Stimulated activated naive CD8-positive, alpha-beta T cell treated with anti-CD3 and anti-CD28 coated beads, Interleukin-15, amount 100 ng/mL, for 72 hours (primary cell): ENCODE measurements at regions not wholly inside any gene's neighbourhood (a gene's known extent, or its start where the extent isn't known, plus 50 kb on each side); places are given as distances from the start of the nearest gene placed in this dataset.

Experiments used
- ATAC-seq: fragments of 150-1000 bp; cut with Tn5 transposase; 2 replicates; pipeline ENCODE4 v1.10.0; 2021; ENCODE audit warnings: mild to moderate bottlenecking, moderate library complexity
- DNase-seq, 2 donors: peaks; one replicate each; pipeline ENCODE4 v3.0.0; 2021 to 2022
- H3K27ac Mint-ChIP-seq, 2 donors: one replicate each; pipeline ENCODE4 v1.8.0; 2022; ENCODE audit warnings: mild to moderate bottlenecking in 2 of 2, mixed read lengths in 2 of 2, moderate library complexity in 2 of 2
- H3K27me3 Mint-ChIP-seq: one replicate; pipeline ENCODE4 v1.8.0; 2022; ENCODE audit warnings: mixed read lengths
- H3K4me1 Mint-ChIP-seq: one replicate; pipeline ENCODE4 v1.8.0; 2022; ENCODE audit warnings: mild to moderate bottlenecking, mixed read lengths
- H3K4me3 Mint-ChIP-seq, 2 donors: one replicate each; pipeline ENCODE4 v1.8.0; 2022; ENCODE audit warnings: mild to moderate bottlenecking in 2 of 2, mixed read lengths in 2 of 2, moderate library complexity in 1 of 2
- H3K9me3 Mint-ChIP-seq, 2 donors: one replicate each; pipeline ENCODE4 v1.8.0; 2022; ENCODE audit warnings: mixed read lengths in 2 of 2

GRCh38 chr1:94597701-94598100, 56.1 kb upstream of the F3 start:
- H3K4me3 Mint-ChIP-seq: no peak overlapping the region
- no peak for DNase-seq

DNA sequence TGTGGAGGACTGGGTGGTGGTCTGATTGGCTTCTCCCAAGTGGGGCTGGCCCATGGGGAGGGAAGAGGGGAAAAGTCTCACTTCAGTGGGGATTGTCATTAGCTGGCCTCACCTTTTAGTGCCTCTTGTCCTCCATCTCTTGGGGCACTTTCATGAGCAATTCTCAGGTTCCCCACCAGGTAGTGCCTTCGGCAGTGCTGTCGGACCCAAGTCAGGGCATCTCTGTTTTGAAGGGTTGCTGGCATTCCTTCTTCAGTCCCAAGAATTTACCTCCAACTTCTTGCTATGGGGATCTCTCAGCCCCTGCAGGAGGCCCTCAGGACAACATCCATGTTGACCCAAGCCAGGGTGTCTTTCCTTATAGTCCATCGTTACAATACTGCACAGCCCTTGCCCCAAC, 54.7 kb upstream of the F3 start:
- Mint-ChIP-seq H3K4me1 (no peaks in the 10 kb centered on the region), H3K4me3 (no peak overlapping the region), H3K27ac (peak overlapping the region in 1 of 2 donors; percentile 42), H3K9me3 (no peaks in the 10 kb centered on the region), H3K27me3 (peaks cover 9% of the 10 kb centered on the region)
- DNase-seq (no peak), ATAC-seq (no peak)

More at GRCh38 chr1:94597701-94598100, 56.1 kb upstream of the F3 start:
- no peak for ATAC-seq
- H3K27ac Mint-ChIP-seq: no peak overlapping the region
- H3K4me1 Mint-ChIP-seq: peaks cover 8% of the 10 kb centered on the region
- H3K9me3 Mint-ChIP-seq: no peaks in the 10 kb centered on the region
- peaks cover 22% of the 10 kb centered on the region for H3K27me3 Mint-ChIP-seq

GRCh38 chr1:94595658-94596057, 54.1 kb upstream of the F3 start:
- DNase-seq (no peak), ATAC-seq (no peak)
- Mint-ChIP-seq H3K9me3 (no peaks in the 10 kb centered on the region), H3K4me1 (no peaks in the 10 kb centered on the region), H3K4me3 (no peak overlapping the region), H3K27ac (no peak overlapping the region), H3K27me3 (peaks cover 9% of the 10 kb centered on the region)

DNA sequence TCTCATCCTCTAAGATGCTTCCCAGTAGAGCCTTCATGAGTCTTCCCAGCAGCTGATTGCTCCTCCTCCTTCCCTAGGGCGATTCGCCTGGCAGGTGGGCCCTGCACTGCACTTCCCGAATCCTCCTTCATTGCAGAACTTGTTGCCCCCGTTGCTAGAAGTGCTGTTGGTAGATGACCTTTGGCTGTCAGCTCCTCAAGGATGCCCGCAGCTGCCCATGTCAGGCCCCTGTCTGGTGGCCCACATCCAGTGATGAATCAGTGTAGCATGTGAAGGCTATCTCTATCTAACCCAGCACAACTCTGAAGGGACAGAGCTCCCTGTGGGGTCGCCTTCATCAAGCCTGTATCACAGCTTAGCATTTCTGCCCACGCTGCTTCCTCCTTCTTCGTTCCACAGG, 52.1 kb upstream of the F3 start:
- H3K27ac Mint-ChIP-seq: no peak overlapping the region
- DNase-seq (no peak), ATAC-seq (no peak)
- H3K4me1 Mint-ChIP-seq: no peaks in the 10 kb centered on the region
- H3K4me3 Mint-ChIP-seq: no peak overlapping the region
- peaks cover 8% of the 10 kb centered on the region for H3K27me3 Mint-ChIP-seq
- no peaks in the 10 kb centered on the region for H3K9me3 Mint-ChIP-seq

- no peaks in the 10 kb centered on the region for H3K9me3 Mint-ChIP-seq
- no peak for DNase-seq
- no peaks in the 10 kb centered on the region for H3K4me1 Mint-ChIP-seq
- peaks cover 8% of the 10 kb centered on the region for H3K27me3 Mint-ChIP-seq
- no peak overlapping the region for H3K4me3 Mint-ChIP-seq
- no peak overlapping the region for H3K27ac Mint-ChIP-seq
- no peak for ATAC-seq
Observed at GRCh38 chr1:94592571-94592920, 51.0 kb upstream of the F3 start.

- ATAC-seq: no peak
- Mint-ChIP-seq H3K4me1 (no peaks in the 10 kb centered on the region), H3K9me3 (no peaks in the 10 kb centered on the region), H3K27me3 (peaks cover 8% of the 10 kb centered on the region), H3K27ac (no peak overlapping the region), H3K4me3 (no peak overlapping the region)
- no peak for DNase-seq
Observed at GRCh38 chr1:94591823-94592570, 50.4 kb upstream of the F3 start.
